H54 (cell line): ENCODE measurements at regions not wholly inside any gene's neighbourhood (a gene's known extent, or its start where the extent isn't known, plus 50 kb on each side); places are given as distances from the start of the nearest gene placed in this dataset.
"Not testable (repeated sequence)": the region's sequence is repeated elsewhere in the genome, so short reads cannot be mapped to it uniquely, and the experiment has no call there.

ENCODE experiments used
- DNase-seq: peaks from one replicate; pipeline ENCODE4 v3.0.0; 2011; ENCODE audit warnings: low spot score, mixed read lengths; ENCODE audit not compliant: insufficient read length
- FAIRE-seq: peaks from 3 replicates; lab custom pipeline; 2011; peaks lifted over from hg19 to GRCh38; lab: Jason Lieb, UNC
- POLR2A ChIP-seq: IDR thresholded peaks from 2 replicates; pipeline ENCODE4 v1.6.1; 2011; ENCODE audit warnings: low read depth, mild to moderate bottlenecking, low read length

DNA sequence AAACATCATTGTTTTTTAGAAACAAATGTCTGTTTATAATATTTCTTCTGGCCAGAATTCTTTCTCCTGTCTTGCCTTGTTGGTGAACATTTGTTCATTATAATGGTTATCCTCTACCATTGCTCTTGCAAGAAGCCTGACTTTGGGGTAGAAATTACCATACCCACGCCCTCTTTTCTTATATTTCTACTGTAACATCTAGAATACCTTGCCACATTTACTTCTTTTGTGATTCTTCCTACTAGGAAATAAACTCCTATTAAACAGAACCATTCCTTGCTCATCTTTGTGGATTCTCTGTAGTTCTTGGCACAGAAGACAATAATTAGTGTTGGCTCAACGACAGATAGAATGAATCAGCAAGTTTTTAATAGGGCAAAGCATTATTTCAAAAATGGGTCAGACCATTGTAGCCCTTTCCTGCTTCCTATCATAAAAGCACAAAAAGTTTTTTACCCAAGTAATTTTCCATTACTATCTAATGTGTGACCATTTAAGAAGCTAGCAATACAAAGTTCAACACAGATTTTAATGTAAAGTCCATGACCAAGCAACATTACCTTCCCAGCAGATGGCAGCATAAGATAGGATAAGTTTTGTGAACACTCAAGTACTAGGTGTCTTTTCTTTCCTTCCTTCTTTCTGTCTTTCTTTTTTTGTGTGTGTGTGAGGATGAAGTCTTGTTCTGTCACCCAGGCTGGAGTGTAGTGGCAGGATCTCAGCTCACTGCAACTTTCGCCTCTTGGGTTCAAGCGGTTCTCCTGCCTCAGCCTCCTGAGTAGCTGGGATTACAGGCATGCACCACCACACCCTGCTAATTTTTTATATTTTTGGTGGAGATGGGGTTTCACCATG, 270.4 kb downstream of the HGF start:
- FAIRE-seq (peak; percentile 99), DNase-seq (peak; percentile 18)
- no peak for TF ChIP-seq POLR2A

DNA sequence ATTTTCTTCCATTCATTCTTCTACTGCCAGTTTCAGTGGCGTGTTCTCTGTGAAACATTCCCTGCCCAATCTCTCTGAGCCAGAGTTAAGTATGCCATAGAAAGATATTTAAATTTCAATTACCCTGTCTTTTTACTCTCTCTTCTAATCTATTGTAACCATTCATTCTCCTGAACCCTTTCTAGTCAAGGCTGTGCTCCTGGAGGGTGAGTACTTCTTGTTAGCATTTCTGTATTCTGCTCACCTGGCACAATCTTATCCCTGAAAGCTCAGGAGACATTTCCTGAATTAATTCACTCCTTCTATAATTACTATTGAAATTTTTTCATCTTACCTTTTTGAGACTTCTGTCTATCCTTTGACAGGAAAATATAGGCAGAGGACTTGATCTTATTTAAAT, 271.7 kb downstream of the HGF start:
- no peak for TF ChIP-seq POLR2A
- FAIRE-seq (no peak), DNase-seq (no peak)

DNA sequence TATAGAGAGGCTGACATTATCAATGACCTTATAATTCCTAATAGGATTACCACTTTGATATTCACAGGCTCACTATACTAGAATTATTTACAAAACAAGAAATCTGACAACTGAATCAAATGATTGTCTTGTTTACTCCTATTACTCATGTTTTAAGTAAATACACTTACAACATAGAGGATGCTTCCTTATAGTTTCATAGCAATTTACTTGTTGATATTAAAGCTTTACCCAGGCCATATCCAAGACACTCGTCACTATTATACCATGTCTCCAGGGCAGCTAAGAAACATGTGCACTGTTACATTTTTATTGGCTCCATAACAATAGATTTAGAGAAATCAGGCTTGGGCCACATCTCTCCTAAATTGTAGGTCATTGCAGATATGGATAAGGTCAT, 276.9 kb downstream of the HGF start:
- no peak for FAIRE-seq
- DNase-seq = no peak
- TF ChIP-seq POLR2A = no peak

DNA sequence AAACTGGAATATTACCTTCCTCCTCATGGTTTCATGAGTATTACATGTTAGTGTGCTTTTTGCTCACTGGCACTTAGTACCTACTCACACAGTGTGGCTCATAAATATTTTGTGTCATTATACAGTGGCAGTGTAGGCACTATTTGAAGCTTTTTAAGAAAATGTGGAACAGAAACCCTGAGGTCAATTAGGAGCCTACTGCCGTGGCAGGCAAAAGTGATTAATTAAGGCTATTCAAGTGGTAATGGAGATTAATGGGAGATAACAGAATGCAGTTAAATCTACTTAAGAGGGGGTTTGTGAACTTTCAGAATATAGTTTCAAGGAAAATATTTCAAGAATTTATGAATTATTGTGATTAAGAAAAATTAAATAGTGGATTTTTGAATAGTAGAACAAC, 277.6 kb downstream of the HGF start:
- DNase-seq (no peak), FAIRE-seq (no peak)
- no peak for TF ChIP-seq POLR2A

DNA sequence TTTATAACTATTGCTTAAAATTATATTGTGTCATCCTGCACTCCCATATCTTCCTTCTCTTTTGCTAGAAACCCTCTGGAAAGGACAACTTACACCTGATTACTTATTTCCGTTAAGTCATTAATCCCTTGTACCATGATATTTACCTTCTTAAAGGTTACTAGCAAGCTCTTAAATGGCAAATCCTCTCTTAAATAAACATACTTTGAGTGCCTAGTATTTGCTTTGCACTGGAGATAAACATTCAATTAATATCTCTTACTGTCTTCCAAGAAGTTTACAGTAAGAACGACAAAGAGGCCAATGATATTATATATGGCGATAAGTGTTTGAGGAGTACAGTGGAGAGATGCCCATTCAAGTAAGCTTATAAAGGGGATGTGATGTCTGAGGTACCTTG, 278.3 kb downstream of the HGF start:
- no peak for TF ChIP-seq POLR2A
- FAIRE-seq = no peak

DNA sequence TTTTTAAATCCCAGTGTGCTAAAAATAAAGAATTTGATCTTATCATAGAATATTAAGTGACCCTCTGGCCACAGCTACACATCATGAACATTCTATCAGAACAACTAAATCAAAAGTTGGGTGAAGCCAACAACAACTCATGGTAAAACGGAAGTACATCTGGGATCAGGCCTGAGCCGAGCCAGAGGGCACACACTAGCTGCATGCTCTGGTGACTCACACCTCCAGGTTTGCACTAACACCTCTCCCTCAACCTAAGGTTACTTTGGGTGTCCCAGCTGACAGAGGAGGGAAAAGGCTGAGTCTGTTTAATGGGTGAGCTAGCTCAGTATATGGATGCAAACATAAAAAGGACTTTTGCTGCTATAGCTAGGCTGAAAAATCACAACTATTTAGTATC, 281.6 kb downstream of the HGF start:
- DNase-seq = no peak
- FAIRE-seq = no peak
- TF ChIP-seq POLR2A = no peak

More for the DNA sequence above, 278.3 kb downstream of the HGF start:
- no peak for DNase-seq

- DNase-seq = no peak
- no peak for TF ChIP-seq POLR2A
- no peak for FAIRE-seq
These were observed 282.3 kb downstream of the HGF start for GRCh38 chr7:81487516-81487915.

DNA sequence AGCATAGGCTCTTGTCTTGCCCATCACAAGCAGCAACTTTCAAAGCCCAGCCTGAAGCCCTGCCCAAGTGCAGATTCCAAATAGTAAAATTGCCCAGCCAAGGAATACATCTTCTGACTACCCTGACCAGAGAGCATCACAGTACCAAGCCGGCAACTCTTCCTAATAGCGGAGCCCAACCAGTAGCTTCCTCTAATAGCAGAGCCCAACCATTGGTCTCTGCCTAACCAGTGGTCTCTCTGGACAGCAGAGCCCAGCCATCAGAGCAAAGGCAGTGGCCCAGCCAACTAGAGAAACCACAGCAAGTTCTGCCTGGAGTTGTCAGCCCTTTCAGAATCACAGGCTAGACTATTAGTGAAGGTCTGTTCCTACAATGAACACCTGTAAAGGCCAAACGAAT, 285.6 kb downstream of the HGF start:
- TF ChIP-seq POLR2A = no peak
- FAIRE-seq (no peak), DNase-seq (no peak)

DNA sequence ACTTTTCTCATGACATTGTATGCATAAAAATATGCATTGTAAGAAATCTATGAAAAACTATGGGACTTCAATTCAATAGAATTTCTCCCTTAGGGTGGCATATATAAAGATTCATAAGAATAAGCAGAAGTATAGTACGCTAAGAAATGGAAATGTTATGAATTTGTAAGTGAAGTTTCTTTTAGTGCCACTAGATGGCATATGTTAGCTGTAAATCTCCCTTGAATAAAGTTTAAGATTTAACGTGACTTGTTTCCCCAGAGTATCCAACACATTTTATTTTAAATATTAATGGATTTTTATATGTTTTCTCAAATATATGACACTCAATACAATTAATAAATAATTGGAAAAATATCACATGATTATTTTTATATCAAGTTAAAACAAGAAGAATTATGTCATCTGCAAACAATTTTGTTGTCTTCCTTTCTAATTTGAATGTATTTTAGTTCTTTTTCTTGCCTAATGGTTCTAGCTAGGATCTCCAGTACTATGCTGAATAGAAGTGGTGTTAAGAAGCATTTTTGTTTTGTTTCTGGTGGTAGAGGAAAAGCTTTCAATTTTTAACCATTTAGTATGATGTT, 287.2 kb downstream of the HGF start:
- FAIRE-seq (no peak), DNase-seq (no peak)
- TF ChIP-seq POLR2A = no peak

GRCh38 chr7:81478664-81479063, 291.2 kb downstream of the HGF start:
- FAIRE-seq (no peak), DNase-seq (no peak)
- TF ChIP-seq POLR2A = no peak

GRCh38 chr7:81478201-81478600, 291.6 kb downstream of the HGF start:
- FAIRE-seq, DNase-seq: not testable (repeated sequence)

DNA sequence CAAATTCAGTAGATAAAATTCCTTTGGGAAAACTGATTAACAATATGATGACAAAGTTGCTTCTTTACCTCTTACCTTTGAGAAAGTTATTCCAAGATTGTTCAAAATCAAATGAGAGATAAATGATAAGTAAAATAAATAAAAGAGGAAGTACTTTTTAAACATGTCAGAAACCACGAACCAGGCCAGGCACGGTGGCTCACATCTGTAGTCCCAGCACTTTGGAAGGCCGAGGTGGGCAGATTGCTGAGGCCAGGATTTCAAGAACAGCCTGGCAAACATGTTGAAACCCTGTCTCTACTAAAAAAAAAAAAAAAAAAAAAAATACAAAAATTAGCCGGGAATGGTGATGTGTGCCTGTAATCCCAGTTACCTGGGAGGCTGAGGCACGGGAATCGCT, 296.6 kb downstream of the HGF start:
- TF ChIP-seq POLR2A = no peak
- DNase-seq (no peak), FAIRE-seq (no peak)

DNA sequence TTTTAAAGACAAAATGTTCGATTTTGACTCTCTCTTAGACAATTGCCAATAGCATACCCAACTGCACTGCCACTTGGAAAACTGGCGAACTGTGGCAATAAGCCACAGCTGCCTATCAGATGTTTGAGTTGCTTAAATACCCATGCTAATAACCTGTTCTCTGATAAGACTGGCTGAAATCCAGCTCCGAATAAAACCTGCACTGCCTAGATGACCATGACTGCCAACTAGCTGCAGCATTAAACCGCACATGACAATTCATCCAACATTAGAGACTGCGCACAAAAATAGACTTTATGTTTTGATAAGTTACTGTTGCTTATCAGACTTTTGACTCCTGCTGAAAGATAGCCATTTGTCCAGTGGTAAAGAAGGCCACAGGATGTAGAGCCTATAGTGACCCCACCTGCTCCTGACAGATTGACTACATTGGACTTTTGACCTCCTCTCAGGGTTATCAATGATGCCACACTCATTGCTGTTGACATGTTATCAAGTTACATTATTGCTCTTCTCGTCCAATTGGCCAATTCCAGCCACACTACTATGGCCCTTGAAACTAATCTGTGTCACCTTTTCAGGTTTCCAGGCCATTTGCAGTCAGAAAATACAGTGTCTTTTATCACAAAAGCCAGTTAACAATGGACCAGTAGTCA, 299.0 kb downstream of the HGF start:
- FAIRE-seq = no peak
- no peak for DNase-seq

More for the DNA sequence above, 299.0 kb downstream of the HGF start:
- TF ChIP-seq POLR2A = no peak
